OCI-LY3 (cell line): ENCODE measurements at regions not wholly inside any gene's neighbourhood (a gene's known extent, or its start where the extent isn't known, plus 50 kb on each side); places are given as distances from the start of the nearest gene placed in this dataset.
"Not testable (repeated sequence)": the region's sequence is repeated elsewhere in the genome, so short reads cannot be mapped to it uniquely, and the experiment has no call there.

ENCODE experiments used
- H2AFZ ChIP-seq: fragments of 200-600, 300-600 bp; shearing (Covaris generic); 2 replicates; pipeline ENCODE4 v1.6.0; 2014; ENCODE audit warnings: antibody characterized with exemption, low read depth, low read length
- H3K27ac ChIP-seq: fragments of 200-600, 300-600 bp; sonication (generic); 2 replicates; pipeline ENCODE4 v1.5.1; 2014; ENCODE audit warnings: mild to moderate bottlenecking, low read length, moderate library complexity, mixed read lengths
- H3K27me3 ChIP-seq: fragments of 200-600, 300-600 bp; sonication (generic); 2 replicates; pipeline ENCODE4 v1.6.1; 2014; ENCODE audit warnings: low read depth, low read length, mixed read lengths
- H3K36me3 ChIP-seq: fragments of 200-600, 300-600 bp; sonication (generic); replicated peaks from 2 replicates; pipeline ENCODE3; 2014; ENCODE audit warnings: low read depth, low read length, mixed read lengths
- H3K4me1 ChIP-seq: fragments of 300-600, 200-600 bp; sonication (generic); 2 replicates; pipeline ENCODE4 v1.6.1; 2014; ENCODE audit warnings: low read length, mixed read lengths
- H3K4me2 ChIP-seq: fragments of 200-600, 300-600 bp; sonication (generic); 2 replicates; pipeline ENCODE4 v1.6.1; 2014; ENCODE audit warnings: low read length, mixed read lengths
- H3K4me3 ChIP-seq: fragments of 300-600, 200-600 bp; sonication (generic); 2 replicates; pipeline ENCODE4 v1.5.1; 2014; ENCODE audit warnings: antibody characterized with exemption, mild to moderate bottlenecking, low read length, moderate library complexity
- H3K79me2 ChIP-seq: fragments of 300-600, 200-600 bp; shearing (Covaris generic); 2 replicates; pipeline ENCODE4 v1.6.1; 2014; ENCODE audit warnings: mild to moderate bottlenecking, low read length, mixed read lengths
- H3K9ac ChIP-seq: fragments of 300-600, 200-600 bp; shearing (Covaris generic); 2 replicates; pipeline ENCODE4 v1.6.0; 2014; ENCODE audit warnings: mild to moderate bottlenecking, low read length, moderate library complexity
- H3K9me3 ChIP-seq: fragments of 200-600, 300-600 bp; shearing (Covaris generic); 2 replicates; pipeline ENCODE4 v1.6.1; 2014; ENCODE audit warnings: low read length, mixed read lengths; ENCODE audit not compliant: insufficient read depth
- H4K20me1 ChIP-seq: fragments of 200-600, 300-600 bp; sonication (generic); 2 replicates; pipeline ENCODE4 v1.6.1; 2016; ENCODE audit warnings: low read length, mixed read lengths; ENCODE audit not compliant: insufficient read depth
- CTCF ChIP-seq: fragments of 200-600, 300-600 bp; sonication (generic); IDR thresholded peaks from 2 replicates; pipeline ENCODE4 v1.5.1; 2014; ENCODE audit warnings: antibody characterized with exemption, low read length, low read depth
- EZH2phosphoT487 ChIP-seq: fragments of 200-600 bp; shearing (Covaris generic); IDR thresholded peaks from 2 replicates; pipeline ENCODE4 v1.6.1; 2018; ENCODE audit warnings: antibody characterized with exemption, mixed run types, low read depth

GRCh38 chr2:237208373-237209260 is 122.9 kb downstream of the COPS8 start:
- Histone ChIP-seq H3K9ac (no peak overlapping the region), H3K27ac (no peak overlapping the region), H3K4me2 (no peak overlapping the region), H3K4me1 (no peaks in the 10 kb centered on the region), H3K27me3 (0 out of 2 replicates have a peak, but pooled peaks cover 5% of the 10 kb centered on the region), H2AFZ (no peak overlapping the region), H3K4me3 (no peak overlapping the region), H3K36me3 (no peaks in the 10 kb centered on the region), H4K20me1 (no peaks in the 10 kb centered on the region), H3K79me2 (no peaks in the 10 kb centered on the region), H3K9me3 (no peaks in the 10 kb centered on the region)
- TF ChIP-seq CTCF (no peak), EZH2phosphoT487 (no peak)

DNA sequence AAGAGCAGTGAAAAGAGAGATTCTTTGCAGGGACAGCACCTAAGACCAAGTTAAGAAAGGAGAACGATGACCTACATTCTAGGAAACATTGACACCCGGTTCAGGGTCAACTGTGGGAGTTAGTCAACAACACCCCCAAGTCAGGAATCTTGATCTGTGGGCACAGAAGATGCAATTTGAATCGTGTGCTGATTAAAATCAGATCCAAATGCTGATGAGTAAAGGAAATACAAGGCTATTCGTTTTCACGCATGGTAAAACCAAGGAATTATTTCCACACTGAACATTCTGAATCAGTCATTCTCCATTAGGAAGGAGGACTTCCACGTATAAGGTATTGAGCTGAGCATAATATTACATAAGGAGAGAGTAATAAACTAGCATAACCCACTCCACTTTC is 124.2 kb downstream of the COPS8 start:
- no peaks in the 10 kb centered on the region for H3K9me3 ChIP-seq
- H4K20me1 ChIP-seq = no peaks in the 10 kb centered on the region
- H3K4me3 ChIP-seq = no peak overlapping the region
- H2AFZ ChIP-seq = no peak overlapping the region
- H3K79me2 ChIP-seq = no peaks in the 10 kb centered on the region
- H3K4me1 ChIP-seq = no peaks in the 10 kb centered on the region
- H3K36me3 ChIP-seq = no peaks in the 10 kb centered on the region
- no peak overlapping the region for H3K9ac ChIP-seq
- no peak overlapping the region for H3K27ac ChIP-seq
- no peak overlapping the region for H3K4me2 ChIP-seq
- TF ChIP-seq EZH2phosphoT487 = no peak
- no peak for TF ChIP-seq CTCF
- H3K27me3 ChIP-seq = 0 out of 2 replicates have a peak, but pooled peaks cover 5% of the 10 kb centered on the region

- Histone ChIP-seq H3K27ac (no peak overlapping the region), H3K9me3 (no peaks in the 10 kb centered on the region), H3K36me3 (no peaks in the 10 kb centered on the region), H4K20me1 (no peaks in the 10 kb centered on the region), H3K27me3 (0 out of 2 replicates have a peak, but pooled peaks cover 5% of the 10 kb centered on the region), H3K79me2 (no peaks in the 10 kb centered on the region), H3K4me3 (no peak overlapping the region), H3K9ac (no peak overlapping the region), H3K4me2 (no peak overlapping the region), H3K4me1 (no peaks in the 10 kb centered on the region), H2AFZ (no peak overlapping the region)
- no peak for TF ChIP-seq CTCF
- no peak for TF ChIP-seq EZH2phosphoT487
Measured at GRCh38 chr2:237210297-237210696, 124.6 kb downstream of the COPS8 start.

- Histone ChIP-seq H3K9ac (no peak overlapping the region), H3K36me3 (no peaks in the 10 kb centered on the region), H3K9me3 (no peaks in the 10 kb centered on the region), H3K79me2 (no peaks in the 10 kb centered on the region), H3K27ac (no peak overlapping the region), H3K4me3 (no peak overlapping the region), H3K4me1 (no peaks in the 10 kb centered on the region), H4K20me1 (no peaks in the 10 kb centered on the region), H3K27me3 (0 out of 2 replicates have a peak, but pooled peaks cover 5% of the 10 kb centered on the region), H3K4me2 (no peak overlapping the region), H2AFZ (no peak overlapping the region)
- TF ChIP-seq CTCF (no peak), EZH2phosphoT487 (no peak)
Measured at GRCh38 chr2:237210763-237211162, 125.1 kb downstream of the COPS8 start.

- H3K9ac ChIP-seq, H3K4me3 ChIP-seq, H3K9me3 ChIP-seq, H3K27me3 ChIP-seq, H3K4me2 ChIP-seq, H3K36me3 ChIP-seq, H3K79me2 ChIP-seq, H4K20me1 ChIP-seq, H3K27ac ChIP-seq, H2AFZ ChIP-seq, H3K4me1 ChIP-seq: not testable (repeated sequence)
Measured at GRCh38 chr2:237212356-237213279, 126.9 kb downstream of the COPS8 start.
